Loucy (cell line): ENCODE measurements at regions not wholly inside any gene's neighbourhood (a gene's known extent, or its start where the extent isn't known, plus 50 kb on each side); places are given as distances from the start of the nearest gene placed in this dataset.
"Not testable (repeated sequence)": the region's sequence is repeated elsewhere in the genome, so short reads cannot be mapped to it uniquely, and the experiment has no call there.

ENCODE experiments used
- H2AFZ ChIP-seq: fragments of 200-600 bp; sonication (generic); 2 replicates; pipeline ENCODE4 v1.6.0; 2016; ENCODE audit warnings: antibody characterized with exemption, mild to moderate bottlenecking, low read length, moderate library complexity
- H3F3A ChIP-seq: fragments of 200-600 bp; 2 replicates; pipeline ENCODE4 v1.6.0; 2016; ENCODE audit warnings: antibody characterized with exemption, low read depth, mild to moderate bottlenecking
- H3K27me3 ChIP-seq: fragments of 200-600 bp; sonication (generic); 2 replicates; pipeline ENCODE4 v1.6.1; 2014; ENCODE audit warnings: low read length, mild to moderate bottlenecking; ENCODE audit not compliant: insufficient read depth, poor library complexity, severe bottlenecking
- H3K36me3 ChIP-seq: fragments of 200-600 bp; sonication (generic); 2 replicates; pipeline ENCODE4 v1.6.1; 2016; ENCODE audit warnings: low read length; ENCODE audit not compliant: insufficient read depth
- H3K4me1 ChIP-seq: fragments of 200-600 bp; sonication (generic); 2 replicates; pipeline ENCODE4 v1.5.1; 2014; ENCODE audit warnings: low read length, mild to moderate bottlenecking; ENCODE audit not compliant: insufficient read depth, poor library complexity, severe bottlenecking
- H3K4me2 ChIP-seq: fragments of 200-600 bp; sonication (generic); 2 replicates; pipeline ENCODE4 v1.6.0; 2014; ENCODE audit warnings: antibody characterized with exemption, low read length, low read depth, mild to moderate bottlenecking; ENCODE audit not compliant: poor library complexity, severe bottlenecking
- H3K4me3 ChIP-seq: fragments of 200-600 bp; sonication (generic); 2 replicates; pipeline ENCODE4 v1.5.1; 2014; ENCODE audit warnings: low read length, mild to moderate bottlenecking, mixed read lengths; ENCODE audit not compliant: poor library complexity, severe bottlenecking
- H3K79me2 ChIP-seq: fragments of 200-600 bp; sonication (generic); 2 replicates; pipeline ENCODE4 v1.6.1; 2014; ENCODE audit warnings: low read length; ENCODE audit not compliant: insufficient read depth
- H3K9ac ChIP-seq: fragments of 200-600 bp; sonication (generic); 2 replicates; pipeline ENCODE4 v1.6.0; 2014; ENCODE audit warnings: mild to moderate bottlenecking, low read depth, low read length, moderate library complexity; ENCODE audit not compliant: poor library complexity, severe bottlenecking
- H3K9me2 ChIP-seq: fragments of 200-600 bp; sonication (generic); replicated peaks from 2 replicates; pipeline ENCODE4 v1.6.1; 2016; ENCODE audit warnings: low read depth, low read length, mixed read lengths
- H3K9me3 ChIP-seq: fragments of 200-600 bp; sonication (generic); 2 replicates; pipeline ENCODE4 v1.6.1; 2014; ENCODE audit warnings: mild to moderate bottlenecking, antibody characterized with exemption, low read length, low read depth; ENCODE audit not compliant: insufficient read depth
- H4K20me1 ChIP-seq: fragments of 200-600 bp; sonication (generic); 2 replicates; pipeline ENCODE4 v1.6.0; 2014; ENCODE audit warnings: antibody characterized with exemption, low read length, mild to moderate bottlenecking; ENCODE audit not compliant: insufficient read depth, poor library complexity, severe bottlenecking
- EZH2phosphoT487 ChIP-seq: fragments of 200-600 bp; IDR thresholded peaks from 2 replicates; pipeline ENCODE4 v1.6.1; 2018; ENCODE audit warnings: antibody characterized with exemption, mild to moderate bottlenecking, moderate library complexity, borderline replicate concordance
- TF ChIP-seq, protein P1 (sequence below): fragments of 200-600 bp; sonication (generic); conservative IDR thresholded peaks from 2 replicates; pipeline ENCODE4 v1.5.1; 2014; ENCODE audit warnings: mild to moderate bottlenecking, antibody characterized with exemption, low read length

DNA sequence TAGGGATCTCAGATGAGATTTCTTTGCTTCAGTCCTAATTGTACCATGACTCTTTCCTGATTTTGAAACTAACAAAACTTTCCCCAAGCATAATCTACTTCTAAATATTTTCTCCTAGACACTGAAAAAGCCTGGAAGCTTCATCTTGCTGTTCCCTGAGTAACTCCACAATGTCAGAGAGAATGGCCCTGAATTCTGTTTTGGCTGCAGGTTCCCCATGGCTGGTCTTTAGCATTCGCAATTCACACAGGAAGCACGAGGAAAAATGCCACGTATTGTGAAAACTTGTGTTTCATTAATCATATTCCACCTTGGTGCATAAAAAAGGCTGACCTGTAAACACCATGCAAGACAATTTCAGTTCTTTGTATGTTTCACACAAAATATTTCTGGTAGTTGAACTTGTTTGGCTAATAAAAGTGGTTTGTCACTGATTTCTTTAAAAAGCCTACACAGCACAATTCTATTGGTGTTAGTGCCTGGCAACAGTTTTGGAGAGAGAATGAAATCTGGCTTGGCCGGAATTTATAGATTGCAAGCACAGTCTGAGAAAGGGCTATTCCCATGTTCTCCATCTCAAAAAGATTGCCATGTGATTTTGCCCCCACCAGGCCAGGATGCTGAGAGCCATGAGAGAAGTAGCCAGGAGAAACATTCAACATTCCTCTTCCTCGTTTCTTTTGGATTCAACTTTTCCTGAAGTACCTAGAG, 367.1 kb downstream of the NDFIP2 start:
- Histone ChIP-seq H2AFZ (no peak overlapping the region), H3K9me2 (no peaks in the 10 kb centered on the region), H3K4me1 (no peaks in the 10 kb centered on the region), H3K79me2 (no peaks in the 10 kb centered on the region), H4K20me1 (no peaks in the 10 kb centered on the region), H3K9me3 (no peaks in the 10 kb centered on the region), H3K4me2 (no peak overlapping the region), H3K9ac (no peak overlapping the region), H3K4me3 (no peak overlapping the region), H3F3A (no peaks in the 10 kb centered on the region), H3K27me3 (no peaks in the 10 kb centered on the region), H3K36me3 (no peaks in the 10 kb centered on the region)
- no peak for TF ChIP-seq EZH2phosphoT487
- TF ChIP-seq, protein P1, sequence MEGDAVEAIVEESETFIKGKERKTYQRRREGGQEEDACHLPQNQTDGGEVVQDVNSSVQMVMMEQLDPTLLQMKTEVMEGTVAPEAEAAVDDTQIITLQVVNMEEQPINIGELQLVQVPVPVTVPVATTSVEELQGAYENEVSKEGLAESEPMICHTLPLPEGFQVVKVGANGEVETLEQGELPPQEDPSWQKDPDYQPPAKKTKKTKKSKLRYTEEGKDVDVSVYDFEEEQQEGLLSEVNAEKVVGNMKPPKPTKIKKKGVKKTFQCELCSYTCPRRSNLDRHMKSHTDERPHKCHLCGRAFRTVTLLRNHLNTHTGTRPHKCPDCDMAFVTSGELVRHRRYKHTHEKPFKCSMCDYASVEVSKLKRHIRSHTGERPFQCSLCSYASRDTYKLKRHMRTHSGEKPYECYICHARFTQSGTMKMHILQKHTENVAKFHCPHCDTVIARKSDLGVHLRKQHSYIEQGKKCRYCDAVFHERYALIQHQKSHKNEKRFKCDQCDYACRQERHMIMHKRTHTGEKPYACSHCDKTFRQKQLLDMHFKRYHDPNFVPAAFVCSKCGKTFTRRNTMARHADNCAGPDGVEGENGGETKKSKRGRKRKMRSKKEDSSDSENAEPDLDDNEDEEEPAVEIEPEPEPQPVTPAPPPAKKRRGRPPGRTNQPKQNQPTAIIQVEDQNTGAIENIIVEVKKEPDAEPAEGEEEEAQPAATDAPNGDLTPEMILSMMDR = no peak

DNA sequence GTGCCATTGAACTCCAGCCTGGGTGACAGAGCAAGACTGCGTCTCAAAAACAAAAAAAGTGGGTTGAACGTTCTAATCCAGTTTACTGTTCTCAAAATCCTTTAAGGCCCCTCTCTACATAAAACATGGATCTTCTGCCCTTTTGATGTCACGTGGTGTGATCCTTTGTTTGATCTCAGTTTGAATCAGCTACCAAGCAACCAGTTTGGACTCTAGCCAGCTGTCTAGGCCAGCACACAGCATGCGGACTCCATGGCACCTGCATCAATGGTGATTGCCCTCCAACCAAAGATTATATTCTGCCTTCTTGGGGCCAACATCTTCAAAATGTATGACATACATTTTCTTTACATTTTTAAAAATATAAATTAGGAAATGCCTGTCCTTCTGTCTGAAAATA, 365.4 kb downstream of the NDFIP2 start:
- H3K4me1 ChIP-seq = no peaks in the 10 kb centered on the region
- H3K4me3 ChIP-seq = no peak overlapping the region
- no peaks in the 10 kb centered on the region for H3K9me3 ChIP-seq
- H3K9ac ChIP-seq = no peak overlapping the region
- H3K79me2 ChIP-seq = no peaks in the 10 kb centered on the region
- no peaks in the 10 kb centered on the region for H3K27me3 ChIP-seq
- no peak overlapping the region for H2AFZ ChIP-seq
- H3K9me2 ChIP-seq = no peaks in the 10 kb centered on the region
- no peaks in the 10 kb centered on the region for H3K36me3 ChIP-seq
- H4K20me1 ChIP-seq = no peaks in the 10 kb centered on the region
- no peak overlapping the region for H3K4me2 ChIP-seq
- no peaks in the 10 kb centered on the region for H3F3A ChIP-seq
- TF ChIP-seq, protein P1 = no peak
- no peak for TF ChIP-seq EZH2phosphoT487

DNA sequence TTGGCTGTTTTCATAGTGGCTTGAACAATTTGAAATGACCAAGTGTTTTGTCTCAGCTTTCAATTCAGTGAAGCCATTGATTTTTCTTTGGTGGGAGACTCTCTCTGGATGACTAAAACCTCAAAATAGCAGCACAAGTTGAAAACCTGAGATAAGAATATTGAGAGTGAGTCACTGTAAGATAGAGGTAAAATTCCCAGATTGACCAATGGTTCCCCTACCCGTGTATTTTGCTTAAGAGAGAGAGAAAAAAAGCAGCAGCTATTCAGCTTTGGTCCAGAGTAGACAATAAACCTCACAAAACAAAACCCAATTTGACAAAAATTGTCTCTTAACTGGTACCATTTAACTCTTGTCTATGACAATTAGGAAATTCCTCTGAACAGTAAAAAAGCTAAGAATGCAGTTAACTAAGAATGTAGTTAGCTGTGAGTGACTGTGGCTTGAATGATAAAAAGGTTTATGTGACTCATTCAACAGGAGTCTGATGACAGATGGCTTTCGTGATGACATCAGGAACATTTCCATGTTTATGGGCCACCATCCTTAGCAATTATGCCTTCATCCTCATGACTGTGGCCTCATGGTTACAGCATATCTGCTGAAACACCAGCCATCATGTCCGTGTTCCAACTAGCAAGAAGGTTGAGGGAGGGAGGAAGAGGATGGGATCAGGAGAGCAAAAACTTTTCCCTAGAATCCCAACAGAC, 356.9 kb downstream of the NDFIP2 start:
- Histone ChIP-seq H4K20me1 (no peaks in the 10 kb centered on the region), H3K4me1 (no peaks in the 10 kb centered on the region), H3K27me3 (no peaks in the 10 kb centered on the region), H3K36me3 (no peaks in the 10 kb centered on the region), H3K9me3 (no peaks in the 10 kb centered on the region), H3F3A (no peaks in the 10 kb centered on the region), H3K79me2 (no peaks in the 10 kb centered on the region), H2AFZ (no peak overlapping the region), H3K9me2 (no peaks in the 10 kb centered on the region), H3K9ac (no peak overlapping the region), H3K4me3 (no peak overlapping the region), H3K4me2 (no peak overlapping the region)
- TF ChIP-seq EZH2phosphoT487 = no peak
- TF ChIP-seq, protein P1 = no peak

DNA sequence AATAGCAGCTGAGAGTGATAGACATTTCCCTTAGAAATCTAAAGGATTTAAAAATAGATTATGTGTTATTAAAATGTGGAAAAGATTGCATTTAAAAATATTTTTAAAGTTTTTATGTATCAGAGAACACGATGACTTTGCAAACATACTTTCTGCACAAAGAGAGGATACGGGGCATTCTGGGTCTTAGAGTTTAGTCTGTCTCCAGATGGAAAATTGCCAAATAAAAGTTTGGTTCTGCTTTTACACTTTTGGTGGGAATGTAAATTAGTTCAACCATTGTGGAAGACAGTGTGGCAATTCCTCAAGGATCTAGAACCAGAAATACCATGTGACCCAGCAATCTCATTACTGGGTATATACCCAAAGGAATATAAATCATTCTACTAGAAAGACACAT, 355.2 kb downstream of the NDFIP2 start:
- not testable (repeated sequence) for H3K27me3 ChIP-seq, H3F3A ChIP-seq, H3K9me2 ChIP-seq, H3K4me2 ChIP-seq, H3K36me3 ChIP-seq, H4K20me1 ChIP-seq, H3K4me3 ChIP-seq, H3K4me1 ChIP-seq, H3K79me2 ChIP-seq, H3K9me3 ChIP-seq, H3K9ac ChIP-seq, H2AFZ ChIP-seq
